ENCODE measurements at regions not wholly inside any gene's neighbourhood (a gene's known extent, or its start where the extent isn't known, plus 50 kb on each side); places are given as distances from the start of the nearest gene placed in this dataset.

GRCh38 chr3:72187131-72187530 is 402.2 kb upstream of the PROK2 start:
- H3K79me2 ChIP-seq (replicated peaks; ENCODE audit: insufficient read depth) = no peaks in the 10 kb centered on the region
- DNase-seq (ENCODE audit: low spot score) = peak; percentile 72
- no peaks in the 10 kb centered on the region for H4K20me1 ChIP-seq (replicated peaks; ENCODE audit: insufficient read depth)
- no peaks in the 10 kb centered on the region for H3K36me3 Mint-ChIP-seq (ENCODE audit: low read depth)
- no peaks in the 10 kb centered on the region for H3K4me1 Mint-ChIP-seq
- H3K4me3 ChIP-seq = no peak overlapping the region
- peaks cover 4% of the 10 kb centered on the region; the same call in 1 of the 3 replicates for H3K9me3 Mint-ChIP-seq
- no peaks in the 10 kb centered on the region for H3K27me3 Mint-ChIP-seq (ENCODE audit: insufficient read depth, low read depth, poor library complexity)
- H2AFZ ChIP-seq = no peak overlapping the region
- no peaks in the 10 kb centered on the region for H3K36me3 ChIP-seq (ENCODE audit: insufficient read depth)
- ATAC-seq = peak; percentile 67
- H3K4me1 ChIP-seq (ENCODE audit: insufficient read depth) = no peaks in the 10 kb centered on the region
- no peak overlapping the region for H3K27ac ChIP-seq (ENCODE audit: low read depth)
- no peaks in the 10 kb centered on the region for H3F3A ChIP-seq (replicated peaks; ENCODE audit: low read depth)
- H3K27me3 ChIP-seq (ENCODE audit: insufficient read depth) = no peaks in the 10 kb centered on the region
- no peak overlapping the region for H3K4me3 Mint-ChIP-seq
- 0 out of 2 replicates have a peak, but pooled peaks cover 5% of the 10 kb centered on the region for H3K9me2 ChIP-seq (ENCODE audit: insufficient read depth)
- TF ChIP-seq JUNB (IDR thresholded peaks at IDR 0.05; ENCODE audit: unreplicated experiment) = no peak
- peak; percentile 57 to 72 for TF ChIP-seq CTCF (conservative IDR thresholded peaks at IDR 0.05; ENCODE audit: low read depth in 2 of 2)
- no peak overlapping the region for H3K27ac Mint-ChIP-seq
- H3K4me2 ChIP-seq = no peak overlapping the region

- ATAC-seq = no peak
- no peaks in the 10 kb centered on the region for H3K36me3 Mint-ChIP-seq (ENCODE audit: low read depth)
- H3K9me3 Mint-ChIP-seq = peaks cover 4% of the 10 kb centered on the region; the same call in 1 of the 3 replicates
- no peak overlapping the region for H3K4me3 Mint-ChIP-seq
- Histone ChIP-seq H4K20me1 (replicated peaks; ENCODE audit: insufficient read depth) (no peaks in the 10 kb centered on the region), H2AFZ (0 out of 2 replicates have a peak overlapping the region, but pooled peaks have one; percentile 7), H3K4me3 (no peak overlapping the region), H3K79me2 (replicated peaks; ENCODE audit: insufficient read depth) (no peaks in the 10 kb centered on the region), H3K36me3 (ENCODE audit: insufficient read depth) (no peaks in the 10 kb centered on the region), H3K27me3 (ENCODE audit: insufficient read depth) (no peaks in the 10 kb centered on the region), H3K4me2 (no peak overlapping the region), H3K27ac (ENCODE audit: low read depth) (no peak overlapping the region), H3K9me2 (ENCODE audit: insufficient read depth) (0 out of 2 replicates have a peak, but pooled peaks cover 5% of the 10 kb centered on the region), H3K4me1 (ENCODE audit: insufficient read depth) (no peaks in the 10 kb centered on the region), H3F3A (replicated peaks; ENCODE audit: low read depth) (no peaks in the 10 kb centered on the region)
- no peak overlapping the region for H3K27ac Mint-ChIP-seq
- no peaks in the 10 kb centered on the region for H3K4me1 Mint-ChIP-seq
- DNase-seq (ENCODE audit: low spot score) = no peak
- no peaks in the 10 kb centered on the region for H3K27me3 Mint-ChIP-seq (ENCODE audit: insufficient read depth, low read depth, poor library complexity)
- TF ChIP-seq ZNF331 (CRISPR knock-in tag; IDR thresholded peaks at IDR 0.05; ENCODE audit: low read depth) (no peak), ZNF114 (CRISPR knock-in tag; IDR thresholded peaks at IDR 0.05) (no peak), CREB1 (CRISPR knock-in tag; IDR thresholded peaks at IDR 0.05; ENCODE audit: low read depth) (no peak), ETS1 (IDR thresholded peaks at IDR 0.05) (no peak), NANOG (IDR thresholded peaks at IDR 0.05; ENCODE audit: borderline replicate concordance) (no peak), JUNB (IDR thresholded peaks at IDR 0.05; ENCODE audit: unreplicated experiment) (no peak), EZH2 (IDR thresholded peaks at IDR 0.05; ENCODE audit: low read depth, unreplicated experiment) (no peak), EZH2phosphoT487 (IDR thresholded peaks at IDR 0.05; ENCODE audit: unreplicated experiment) (no peak), STAT1 (IDR thresholded peaks at IDR 0.05; ENCODE audit: unreplicated experiment) (no peak), CTCF (conservative IDR thresholded peaks at IDR 0.05; ENCODE audit: low read depth in 2 of 2) (no peak)
- TF ChIP-seq, protein P1, sequence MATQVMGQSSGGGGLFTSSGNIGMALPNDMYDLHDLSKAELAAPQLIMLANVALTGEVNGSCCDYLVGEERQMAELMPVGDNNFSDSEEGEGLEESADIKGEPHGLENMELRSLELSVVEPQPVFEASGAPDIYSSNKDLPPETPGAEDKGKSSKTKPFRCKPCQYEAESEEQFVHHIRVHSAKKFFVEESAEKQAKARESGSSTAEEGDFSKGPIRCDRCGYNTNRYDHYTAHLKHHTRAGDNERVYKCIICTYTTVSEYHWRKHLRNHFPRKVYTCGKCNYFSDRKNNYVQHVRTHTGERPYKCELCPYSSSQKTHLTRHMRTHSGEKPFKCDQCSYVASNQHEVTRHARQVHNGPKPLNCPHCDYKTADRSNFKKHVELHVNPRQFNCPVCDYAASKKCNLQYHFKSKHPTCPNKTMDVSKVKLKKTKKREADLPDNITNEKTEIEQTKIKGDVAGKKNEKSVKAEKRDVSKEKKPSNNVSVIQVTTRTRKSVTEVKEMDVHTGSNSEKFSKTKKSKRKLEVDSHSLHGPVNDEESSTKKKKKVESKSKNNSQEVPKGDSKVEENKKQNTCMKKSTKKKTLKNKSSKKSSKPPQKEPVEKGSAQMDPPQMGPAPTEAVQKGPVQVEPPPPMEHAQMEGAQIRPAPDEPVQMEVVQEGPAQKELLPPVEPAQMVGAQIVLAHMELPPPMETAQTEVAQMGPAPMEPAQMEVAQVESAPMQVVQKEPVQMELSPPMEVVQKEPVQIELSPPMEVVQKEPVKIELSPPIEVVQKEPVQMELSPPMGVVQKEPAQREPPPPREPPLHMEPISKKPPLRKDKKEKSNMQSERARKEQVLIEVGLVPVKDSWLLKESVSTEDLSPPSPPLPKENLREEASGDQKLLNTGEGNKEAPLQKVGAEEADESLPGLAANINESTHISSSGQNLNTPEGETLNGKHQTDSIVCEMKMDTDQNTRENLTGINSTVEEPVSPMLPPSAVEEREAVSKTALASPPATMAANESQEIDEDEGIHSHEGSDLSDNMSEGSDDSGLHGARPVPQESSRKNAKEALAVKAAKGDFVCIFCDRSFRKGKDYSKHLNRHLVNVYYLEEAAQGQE (IDR thresholded peaks at IDR 0.05; ENCODE audit: unreplicated experiment) = no peak
These were observed 401.5 kb upstream of the PROK2 start for GRCh38 chr3:72186400-72186855.
